Ishikawa (cell line): ENCODE measurements at regions not wholly inside any gene's neighbourhood (a gene's known extent, or its start where the extent isn't known, plus 50 kb on each side); places are given as distances from the start of the nearest gene placed in this dataset.

Experiments used
- CEBPB ChIP-seq: IDR thresholded peaks from 2 replicates; pipeline ENCODE4 v1.6.1; 2012
- CREB1 ChIP-seq: IDR thresholded peaks from 2 replicates; pipeline ENCODE4 v1.6.1; 2012; ENCODE audit warnings: low read depth
- EGR1 ChIP-seq: IDR thresholded peaks from 2 replicates; pipeline ENCODE4 v1.6.1; 2012
- EP300 ChIP-seq: IDR thresholded peaks from 2 replicates; pipeline ENCODE4 v1.6.1; 2012; ENCODE audit warnings: borderline replicate concordance
- FOXM1 ChIP-seq: IDR thresholded peaks from 2 replicates; pipeline ENCODE4 v1.6.1; 2012; ENCODE audit warnings: low read depth, borderline replicate concordance
- NFIC ChIP-seq: IDR thresholded peaks from 2 replicates; pipeline ENCODE4 v1.6.1; 2012
- RAD21 ChIP-seq: IDR thresholded peaks from 2 replicates; pipeline ENCODE4 v1.6.1; 2012; ENCODE audit warnings: low read depth
- TAF1 ChIP-seq: IDR thresholded peaks from 2 replicates; pipeline ENCODE4 v1.6.1; 2012; ENCODE audit warnings: low read depth, mild to moderate bottlenecking
- TCF12 ChIP-seq: IDR thresholded peaks from 2 replicates; pipeline ENCODE4 v1.6.1; 2012; ENCODE audit warnings: low read depth
- TEAD4 ChIP-seq: IDR thresholded peaks from 2 replicates; pipeline ENCODE4 v1.6.1; 2012
- YY1 ChIP-seq: IDR thresholded peaks from 2 replicates; pipeline ENCODE4 v1.6.1; 2012; ENCODE audit warnings: low read depth
- ZBTB7A ChIP-seq: IDR thresholded peaks from 2 replicates; pipeline ENCODE4 v1.6.1; 2012; ENCODE audit warnings: low read depth
- TF ChIP-seq, protein P1 (sequence below): IDR thresholded peaks from 2 replicates; pipeline ENCODE4 v1.6.1; 2012
- TF ChIP-seq, protein P2 (sequence below): IDR thresholded peaks from 2 replicates; pipeline ENCODE4 v1.6.1; 2012
- TF ChIP-seq, protein P3 (sequence below): IDR thresholded peaks from 2 replicates; pipeline ENCODE4 v1.6.1; 2012; ENCODE audit warnings: low read depth, mild to moderate bottlenecking

GRCh38 chr5:39829441-39829840 lies 404.7 kb upstream of the DAB2 start:
- TF ChIP-seq, protein P1, sequence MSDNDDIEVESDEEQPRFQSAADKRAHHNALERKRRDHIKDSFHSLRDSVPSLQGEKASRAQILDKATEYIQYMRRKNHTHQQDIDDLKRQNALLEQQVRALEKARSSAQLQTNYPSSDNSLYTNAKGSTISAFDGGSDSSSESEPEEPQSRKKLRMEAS: no peak
- TF ChIP-seq, protein P2, sequence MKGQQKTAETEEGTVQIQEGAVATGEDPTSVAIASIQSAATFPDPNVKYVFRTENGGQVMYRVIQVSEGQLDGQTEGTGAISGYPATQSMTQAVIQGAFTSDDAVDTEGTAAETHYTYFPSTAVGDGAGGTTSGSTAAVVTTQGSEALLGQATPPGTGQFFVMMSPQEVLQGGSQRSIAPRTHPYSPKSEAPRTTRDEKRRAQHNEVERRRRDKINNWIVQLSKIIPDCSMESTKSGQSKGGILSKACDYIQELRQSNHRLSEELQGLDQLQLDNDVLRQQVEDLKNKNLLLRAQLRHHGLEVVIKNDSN: no peak
- no peak for TF ChIP-seq CEBPB
- no peak for TF ChIP-seq RAD21
- TF ChIP-seq FOXM1: no peak
- no peak for TF ChIP-seq TEAD4
- TF ChIP-seq CREB1: no peak
- no peak for TF ChIP-seq ZBTB7A
- TF ChIP-seq, protein P3, sequence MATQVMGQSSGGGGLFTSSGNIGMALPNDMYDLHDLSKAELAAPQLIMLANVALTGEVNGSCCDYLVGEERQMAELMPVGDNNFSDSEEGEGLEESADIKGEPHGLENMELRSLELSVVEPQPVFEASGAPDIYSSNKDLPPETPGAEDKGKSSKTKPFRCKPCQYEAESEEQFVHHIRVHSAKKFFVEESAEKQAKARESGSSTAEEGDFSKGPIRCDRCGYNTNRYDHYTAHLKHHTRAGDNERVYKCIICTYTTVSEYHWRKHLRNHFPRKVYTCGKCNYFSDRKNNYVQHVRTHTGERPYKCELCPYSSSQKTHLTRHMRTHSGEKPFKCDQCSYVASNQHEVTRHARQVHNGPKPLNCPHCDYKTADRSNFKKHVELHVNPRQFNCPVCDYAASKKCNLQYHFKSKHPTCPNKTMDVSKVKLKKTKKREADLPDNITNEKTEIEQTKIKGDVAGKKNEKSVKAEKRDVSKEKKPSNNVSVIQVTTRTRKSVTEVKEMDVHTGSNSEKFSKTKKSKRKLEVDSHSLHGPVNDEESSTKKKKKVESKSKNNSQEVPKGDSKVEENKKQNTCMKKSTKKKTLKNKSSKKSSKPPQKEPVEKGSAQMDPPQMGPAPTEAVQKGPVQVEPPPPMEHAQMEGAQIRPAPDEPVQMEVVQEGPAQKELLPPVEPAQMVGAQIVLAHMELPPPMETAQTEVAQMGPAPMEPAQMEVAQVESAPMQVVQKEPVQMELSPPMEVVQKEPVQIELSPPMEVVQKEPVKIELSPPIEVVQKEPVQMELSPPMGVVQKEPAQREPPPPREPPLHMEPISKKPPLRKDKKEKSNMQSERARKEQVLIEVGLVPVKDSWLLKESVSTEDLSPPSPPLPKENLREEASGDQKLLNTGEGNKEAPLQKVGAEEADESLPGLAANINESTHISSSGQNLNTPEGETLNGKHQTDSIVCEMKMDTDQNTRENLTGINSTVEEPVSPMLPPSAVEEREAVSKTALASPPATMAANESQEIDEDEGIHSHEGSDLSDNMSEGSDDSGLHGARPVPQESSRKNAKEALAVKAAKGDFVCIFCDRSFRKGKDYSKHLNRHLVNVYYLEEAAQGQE: no peak
- TF ChIP-seq TCF12: no peak
- TF ChIP-seq TAF1: no peak
- no peak for TF ChIP-seq YY1
- TF ChIP-seq EP300: no peak
- no peak for TF ChIP-seq EGR1
- no peak for TF ChIP-seq NFIC

- TF ChIP-seq EP300 (no peak), EGR1 (no peak), CEBPB (no peak), FOXM1 (no peak), TAF1 (no peak), YY1 (no peak), RAD21 (no peak), ZBTB7A (no peak), TCF12 (no peak), CREB1 (no peak), NFIC (no peak)
- TF ChIP-seq, protein P3: no peak
- TF ChIP-seq, protein P1: no peak
- TF ChIP-seq, protein P2: no peak
Measured at GRCh38 chr5:39826051-39826450, 401.3 kb upstream of the DAB2 start.

GRCh38 chr5:39825301-39825700 lies 400.5 kb upstream of the DAB2 start:
- TF ChIP-seq NFIC (no peak), YY1 (no peak), ZBTB7A (no peak), TCF12 (no peak), CREB1 (no peak), TAF1 (no peak), TEAD4 (no peak), CEBPB (no peak), EP300 (no peak), RAD21 (no peak), EGR1 (no peak), FOXM1 (no peak)
- TF ChIP-seq, protein P1: no peak
- TF ChIP-seq, protein P3: no peak
- TF ChIP-seq, protein P2: no peak

GRCh38 chr5:39822020-39822419 lies 397.2 kb upstream of the DAB2 start:
- TF ChIP-seq RAD21 (no peak), EGR1 (no peak), TEAD4 (no peak), CREB1 (no peak), FOXM1 (no peak), ZBTB7A (no peak), TAF1 (no peak), YY1 (no peak), TCF12 (no peak), EP300 (no peak), CEBPB (no peak), NFIC (no peak)
- TF ChIP-seq, protein P3: no peak
- TF ChIP-seq, protein P2: no peak
- TF ChIP-seq, protein P1: no peak
